HT-29 (cell line): ENCODE measurements at regions not wholly inside any gene's neighbourhood (a gene's known extent, or its start where the extent isn't known, plus 50 kb on each side); places are given as distances from the start of the nearest gene placed in this dataset.
A peak's percentile ranks its signal among the peaks of the same experiment; 100 is the strongest.

Source experiments
- DNase-seq: peaks from one replicate; pipeline ENCODE4 v3.0.0-alpha.2; 2015; ENCODE audit warnings: low spot score

DNA sequence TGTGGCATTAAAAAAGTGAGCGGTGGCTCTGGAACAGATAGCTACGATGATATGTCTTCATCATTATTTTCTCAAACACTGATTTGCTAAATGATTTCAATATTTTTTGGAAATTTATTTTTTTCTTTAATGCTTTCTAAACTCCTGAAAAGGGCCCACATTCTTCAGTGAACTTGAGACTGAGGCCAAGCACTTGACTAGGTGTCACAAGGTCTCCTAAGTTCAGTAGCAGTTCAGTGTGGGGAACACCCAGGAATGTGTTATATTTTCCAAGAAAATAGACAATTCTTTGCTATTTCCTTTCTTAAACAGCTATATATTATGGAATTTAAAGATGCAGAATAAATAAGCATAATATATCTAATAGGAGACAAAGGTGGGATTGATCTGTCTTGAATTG is 850.9 kb downstream of the USP25 start:
- no peak for DNase-seq

DNA sequence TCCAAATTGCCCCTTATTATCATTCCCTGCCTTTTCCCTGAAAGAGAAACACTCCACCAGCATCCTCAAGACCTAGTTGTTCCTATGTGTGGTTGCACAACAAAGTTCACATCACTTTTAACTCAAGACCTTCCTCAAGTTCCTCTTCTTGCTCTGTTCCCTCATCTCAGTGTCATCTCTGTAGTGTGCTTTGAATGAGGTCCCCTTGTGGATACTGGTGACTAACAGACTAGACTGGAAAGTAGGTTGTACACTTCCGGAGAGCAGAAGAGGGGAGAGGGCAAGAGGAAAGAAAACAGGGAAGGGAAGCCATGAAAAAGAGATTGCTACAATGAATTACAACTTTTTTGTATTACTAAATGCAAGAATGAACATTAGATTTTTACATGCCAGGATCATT is 853.8 kb downstream of the USP25 start:
- DNase-seq: no peak

DNA sequence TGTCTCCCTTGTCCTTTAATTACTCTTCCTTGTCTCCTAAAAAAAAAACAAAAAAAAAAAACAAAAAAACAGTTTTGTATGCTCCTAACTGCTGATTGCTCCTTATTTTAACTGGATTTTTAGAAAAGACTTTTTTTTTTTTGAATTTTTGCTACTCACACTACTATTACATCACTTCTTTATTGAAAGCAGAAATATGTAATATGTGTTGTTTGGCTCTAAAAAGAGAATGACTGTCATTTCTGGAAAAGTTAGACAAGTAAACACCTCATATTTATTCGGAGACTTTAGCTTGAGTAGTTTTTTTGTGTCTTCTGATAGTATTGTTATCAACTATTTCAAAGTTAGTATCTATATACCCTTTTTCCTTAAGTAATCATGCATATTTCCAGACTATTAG is 855.0 kb downstream of the USP25 start:
- no peak for DNase-seq

DNA sequence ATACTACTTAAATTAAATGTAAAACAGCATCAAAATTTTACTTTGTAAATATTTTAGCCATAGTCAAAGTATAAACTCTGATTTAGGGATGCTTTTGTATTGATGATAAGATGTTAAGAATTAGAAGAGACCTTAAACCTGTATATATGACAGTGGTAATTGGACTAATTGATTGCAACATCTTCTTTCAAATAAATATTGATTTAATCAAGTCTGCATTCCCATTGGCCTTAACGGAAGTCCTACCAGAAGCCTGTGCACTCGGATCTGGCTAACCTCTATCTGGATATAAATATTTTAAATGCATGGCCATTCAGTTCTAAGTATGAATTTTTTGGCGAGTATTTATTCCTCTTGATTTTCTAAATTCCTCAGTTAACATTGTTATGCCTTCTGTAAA is 856.1 kb downstream of the USP25 start:
- DNase-seq: no peak

DNA sequence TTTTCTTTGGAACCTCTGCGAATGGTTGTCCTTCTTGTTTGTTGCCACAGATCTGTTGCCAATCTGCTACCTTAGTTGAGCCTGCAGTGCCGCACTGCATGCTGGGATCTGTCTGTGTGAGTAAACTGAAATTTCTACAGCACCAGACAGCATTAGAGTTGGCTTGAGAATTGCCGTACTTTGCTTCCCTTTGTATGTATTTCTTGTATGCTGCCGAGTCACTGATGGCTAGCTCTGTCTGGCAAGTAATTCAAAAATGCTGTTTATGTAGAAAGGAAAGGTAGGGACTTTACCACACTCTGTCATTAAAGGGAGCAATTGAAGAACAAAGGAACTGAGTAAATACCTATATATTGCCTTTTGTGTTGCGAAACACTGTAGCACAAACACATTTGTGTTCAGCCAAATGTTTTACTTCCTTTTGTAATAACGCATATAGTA is 857.4 kb downstream of the USP25 start:
- DNase-seq: peak; percentile 34

DNA sequence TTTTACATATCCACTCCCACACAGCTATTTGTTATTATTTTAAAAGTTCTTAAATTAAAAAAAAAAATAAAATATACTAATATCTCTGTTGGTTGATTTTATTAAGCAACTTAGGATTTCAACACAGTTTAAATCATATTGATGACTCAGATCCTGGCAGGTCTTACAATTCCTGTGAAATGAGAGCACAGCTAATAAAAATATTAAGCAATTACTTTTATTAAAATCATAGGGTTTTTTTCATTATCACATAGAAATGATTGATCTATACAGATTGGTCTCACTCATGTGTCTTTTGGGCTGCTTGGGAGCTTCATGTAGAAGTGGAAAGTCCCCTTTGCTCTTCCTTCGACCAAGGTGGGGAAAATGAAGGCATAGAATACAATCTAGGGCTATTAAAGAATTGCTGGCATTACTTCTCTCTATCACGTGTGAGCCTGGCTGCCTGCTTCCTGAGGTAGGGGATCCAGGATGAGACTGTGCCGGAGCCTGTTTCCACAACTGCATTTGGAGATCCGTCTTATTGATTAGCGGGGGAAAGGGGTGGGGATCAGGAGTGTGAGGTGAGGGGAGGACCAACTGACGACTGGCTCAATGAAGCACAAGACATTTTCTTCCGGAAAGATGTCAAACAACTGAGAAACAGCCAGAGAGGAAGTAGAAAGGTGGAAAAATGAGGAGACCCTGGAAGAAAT is 858.0 kb downstream of the USP25 start:
- DNase-seq: peak; percentile 6

DNA sequence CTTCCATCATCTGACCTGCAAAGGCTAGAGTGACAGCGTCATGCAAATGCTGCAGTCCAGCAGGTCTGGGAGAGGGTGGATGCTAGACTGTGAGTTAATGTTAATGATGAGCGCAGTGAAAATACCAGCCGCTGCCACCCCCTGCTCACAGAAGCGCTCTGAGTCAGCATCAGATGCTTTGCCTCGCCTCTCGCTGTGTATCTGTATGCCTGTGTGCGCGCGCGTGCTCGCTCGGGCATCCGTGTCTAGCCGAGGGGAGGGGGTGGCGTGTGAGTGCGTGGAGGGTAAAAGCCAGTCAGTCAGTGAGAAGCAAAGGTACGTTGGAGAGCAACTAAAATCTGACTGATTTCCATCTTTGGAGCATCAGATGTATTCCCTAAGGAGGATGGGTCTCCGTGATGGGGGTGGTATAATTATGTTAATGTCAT is 858.7 kb downstream of the USP25 start:
- peak; percentile 14 for DNase-seq

DNA sequence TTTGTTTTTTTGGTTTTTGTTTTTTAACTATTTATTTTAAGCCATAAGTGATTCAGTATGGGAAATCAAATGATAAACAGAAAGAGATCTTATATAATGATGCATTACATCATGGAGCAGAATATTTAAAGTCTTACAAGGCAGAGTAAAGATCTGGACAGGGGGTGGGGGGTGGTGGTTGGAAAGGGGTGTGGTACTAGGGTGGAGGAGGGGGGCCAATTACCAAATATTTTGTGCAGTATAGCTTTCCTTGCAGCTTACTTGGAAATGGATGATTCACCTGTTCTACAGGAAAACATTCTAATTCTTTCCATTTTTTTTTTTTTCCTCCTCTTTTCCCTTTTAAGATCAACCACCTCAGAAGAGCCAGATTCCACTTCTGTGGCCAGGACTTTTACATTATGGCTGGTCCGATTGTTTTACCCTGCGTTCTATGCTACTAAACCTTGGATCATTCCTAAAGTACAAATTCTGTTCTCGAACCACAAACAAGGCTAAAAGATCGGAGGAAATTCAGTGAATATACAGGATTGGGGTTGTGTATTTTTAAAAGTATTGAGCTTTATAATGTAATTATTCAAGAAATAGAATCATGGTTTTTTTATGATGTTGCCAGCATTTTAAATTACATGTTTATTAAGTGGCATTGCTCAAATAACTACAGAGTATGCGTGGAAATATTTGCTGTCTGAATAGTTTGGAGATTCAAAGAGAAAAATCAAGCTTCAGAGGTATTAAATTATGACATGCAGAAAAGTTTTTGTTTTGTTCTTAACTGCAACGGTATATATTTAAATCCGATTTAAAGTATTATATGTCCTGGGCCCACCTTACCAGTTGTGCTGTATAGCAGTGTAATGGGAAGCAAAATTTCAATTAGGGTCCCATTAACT is 859.5 kb downstream of the USP25 start:
- no peak for DNase-seq

DNA sequence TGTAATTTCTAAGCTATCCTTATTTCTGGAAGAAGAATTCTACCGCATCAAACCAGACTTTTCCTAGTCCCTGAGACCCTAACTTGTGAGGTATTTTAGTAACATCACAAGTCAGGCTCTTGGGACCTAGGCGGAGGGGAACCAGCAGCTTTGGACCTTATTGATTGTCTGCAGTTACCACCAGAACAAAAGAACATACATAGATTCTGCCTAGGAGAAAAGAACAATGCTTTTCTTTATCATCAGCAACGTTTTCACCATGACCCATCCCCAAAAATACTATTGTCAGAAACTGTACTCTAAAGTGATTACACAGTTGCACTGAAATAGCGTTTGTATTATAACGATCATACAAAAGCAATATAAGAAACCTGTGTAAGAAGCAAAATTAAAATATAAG is 860.4 kb downstream of the USP25 start:
- DNase-seq: no peak

DNA sequence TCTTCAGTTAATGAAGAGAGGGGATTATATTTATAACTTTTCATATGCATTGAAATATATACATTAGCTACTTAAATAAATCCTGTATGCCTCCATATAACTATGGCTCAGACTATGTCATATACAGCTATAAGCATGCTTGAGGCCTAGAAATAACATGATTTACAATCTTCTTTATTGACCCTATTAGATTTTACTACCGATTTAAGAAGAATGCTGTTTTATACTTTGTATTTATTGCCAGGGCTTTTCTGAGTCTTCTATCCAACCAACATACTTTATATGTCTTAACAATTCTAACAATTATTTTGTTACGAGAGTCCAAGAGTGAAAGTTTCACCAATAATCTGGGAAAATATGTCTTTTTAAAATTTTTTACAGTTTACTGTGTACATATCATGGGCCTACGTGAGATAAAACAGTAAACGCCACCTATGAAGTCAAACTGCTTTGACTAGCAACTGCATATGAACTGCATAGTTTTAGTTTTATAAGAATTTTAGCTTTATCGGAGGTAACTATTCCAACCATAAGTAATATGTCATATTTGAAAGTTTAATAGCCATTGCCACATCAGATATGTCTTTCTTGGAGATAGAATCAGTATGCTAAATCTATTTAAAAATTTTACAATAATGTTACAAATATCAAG is 861.0 kb downstream of the USP25 start:
- no peak for DNase-seq

DNA sequence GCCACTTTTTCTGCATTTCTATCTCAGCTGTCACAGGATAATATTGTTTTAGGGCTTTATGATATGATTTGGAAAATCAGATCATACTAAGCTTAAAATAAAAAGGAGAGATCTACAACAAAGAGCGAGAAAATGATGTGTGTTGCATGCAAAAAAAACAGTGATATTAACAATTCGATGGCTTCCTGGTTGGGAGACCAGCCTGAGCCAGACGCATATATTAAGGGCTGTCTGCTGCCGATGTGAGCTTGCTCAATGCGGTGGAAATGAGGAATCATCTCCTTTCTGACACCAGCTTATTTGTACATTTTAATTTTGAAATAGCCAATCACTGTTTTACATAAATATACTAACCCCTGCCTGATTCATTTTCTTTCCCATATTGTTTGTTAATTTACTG is 862.6 kb downstream of the USP25 start:
- DNase-seq: no peak

DNA sequence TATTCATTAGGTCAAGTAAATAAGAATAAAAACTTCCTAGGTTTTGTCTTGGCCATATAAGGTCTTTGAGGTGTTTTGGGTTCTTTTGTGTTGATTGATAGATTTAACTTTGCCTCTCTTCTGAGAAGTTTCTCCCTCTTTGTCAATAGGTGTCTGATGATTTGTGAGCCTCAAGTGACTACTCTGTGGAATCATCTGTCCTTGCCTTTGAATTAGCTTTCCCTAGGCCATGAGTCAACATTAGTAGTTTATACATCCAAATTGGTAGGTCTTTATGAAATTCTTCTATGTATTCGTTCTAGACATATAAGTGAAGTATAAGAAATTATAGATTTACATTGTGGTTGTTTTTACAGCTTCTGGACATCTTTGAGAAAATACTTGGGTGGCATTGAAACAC is 864.4 kb downstream of the USP25 start:
- no peak for DNase-seq

DNA sequence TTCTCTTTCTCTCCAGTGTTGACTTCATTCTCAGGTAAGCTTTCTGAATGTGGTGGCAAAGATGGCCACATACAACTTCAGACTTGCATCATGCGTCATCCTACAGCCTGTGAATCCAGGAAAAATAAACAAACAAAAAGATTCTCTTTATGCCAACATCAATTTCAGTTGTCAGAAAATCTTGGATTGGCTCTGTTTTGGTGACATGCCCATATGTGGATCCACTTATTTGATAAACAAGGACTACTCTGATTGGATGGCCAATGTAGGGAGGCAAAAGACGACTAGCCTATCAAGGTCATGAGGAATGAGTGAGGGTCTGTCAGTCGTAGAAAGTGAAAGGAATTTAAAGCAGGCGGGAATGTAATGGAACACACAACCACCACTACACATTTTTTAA is 866.6 kb downstream of the USP25 start:
- DNase-seq: no peak

DNA sequence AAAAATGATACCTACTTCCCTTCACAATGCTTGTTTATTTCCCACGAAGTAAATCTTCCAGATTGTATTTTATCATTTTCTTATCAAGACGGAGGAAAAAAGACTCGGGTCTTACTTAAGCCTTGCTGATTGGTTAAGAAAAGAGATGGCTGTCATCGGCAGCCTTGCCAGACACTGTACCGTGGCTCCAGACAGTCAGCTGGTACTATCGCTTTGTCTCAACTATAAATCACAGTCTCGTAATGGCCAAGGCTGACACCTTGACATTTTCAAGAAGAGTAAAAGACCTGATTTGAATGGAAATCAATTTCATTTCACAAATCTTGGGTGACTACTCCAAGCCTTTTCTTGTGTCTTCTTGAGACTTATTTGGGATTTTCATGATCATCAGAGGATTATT is 868.0 kb downstream of the USP25 start:
- no peak for DNase-seq

DNA sequence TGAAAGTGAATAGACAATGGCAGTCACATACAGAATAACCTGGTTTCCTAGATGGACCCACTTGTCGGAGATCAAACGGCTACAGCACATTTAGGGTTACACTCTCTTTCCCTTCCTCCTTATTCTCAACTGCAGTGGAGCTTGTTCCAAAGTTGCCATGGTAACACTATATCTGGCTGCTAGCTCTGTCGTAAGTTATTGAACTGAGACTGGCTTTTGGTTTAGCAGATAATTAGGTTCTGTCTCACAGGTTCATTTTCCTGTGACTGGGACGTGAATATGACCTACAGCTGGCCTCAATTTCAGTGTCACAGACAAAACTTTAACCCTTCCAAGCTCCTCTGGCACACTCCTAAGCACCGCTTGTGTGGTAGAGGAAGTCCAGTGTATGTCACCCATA is 875.8 kb downstream of the USP25 start:
- DNase-seq: no peak

DNA sequence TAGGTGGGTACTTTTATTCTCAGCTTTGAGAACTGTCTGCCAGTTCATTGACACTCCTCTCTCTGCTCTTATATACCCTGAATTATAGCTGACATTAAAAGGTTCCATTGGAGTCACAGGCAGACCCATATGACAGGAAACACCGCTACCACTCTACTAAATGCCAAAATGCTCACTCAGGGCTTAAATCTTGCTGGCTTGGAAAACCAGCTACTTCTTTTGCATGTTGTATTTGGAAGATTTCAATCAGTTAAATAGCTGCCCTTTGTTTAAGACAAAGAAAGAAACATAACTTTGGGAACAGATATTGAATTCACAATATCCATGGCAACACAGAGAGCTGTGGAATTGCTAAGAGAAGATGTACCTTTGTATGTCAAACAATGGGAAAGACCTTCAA is 876.5 kb downstream of the USP25 start:
- DNase-seq: no peak

DNA sequence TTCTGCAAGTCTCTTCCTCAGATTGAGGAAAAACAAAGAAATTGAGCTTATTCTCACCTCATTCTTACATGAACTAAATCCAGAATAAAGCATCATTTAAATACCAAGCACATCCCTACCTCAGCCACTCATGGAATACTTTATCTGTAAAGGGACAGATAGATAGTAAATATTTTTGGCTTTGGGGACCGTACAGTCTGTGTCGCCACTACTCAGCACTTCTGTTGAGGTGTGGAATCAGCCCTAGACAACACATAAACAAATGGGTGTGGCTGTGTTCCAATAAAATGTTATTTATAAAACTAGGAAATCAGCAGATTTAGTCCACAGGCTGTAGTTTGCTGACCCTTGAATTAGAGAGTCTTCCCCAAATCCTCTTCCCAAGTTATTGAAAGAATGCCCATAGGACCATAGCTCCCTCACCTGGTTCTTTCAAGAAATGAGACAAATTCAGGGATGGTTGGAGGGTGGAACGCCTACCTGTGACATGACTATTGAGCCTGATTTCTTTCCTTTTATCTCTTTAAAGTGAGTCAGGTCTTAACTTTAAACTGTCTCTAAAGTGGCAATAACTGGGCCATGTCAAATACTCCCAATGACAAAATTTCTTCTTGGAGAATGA is 878.5 kb downstream of the USP25 start:
- DNase-seq: peak; percentile 15

DNA sequence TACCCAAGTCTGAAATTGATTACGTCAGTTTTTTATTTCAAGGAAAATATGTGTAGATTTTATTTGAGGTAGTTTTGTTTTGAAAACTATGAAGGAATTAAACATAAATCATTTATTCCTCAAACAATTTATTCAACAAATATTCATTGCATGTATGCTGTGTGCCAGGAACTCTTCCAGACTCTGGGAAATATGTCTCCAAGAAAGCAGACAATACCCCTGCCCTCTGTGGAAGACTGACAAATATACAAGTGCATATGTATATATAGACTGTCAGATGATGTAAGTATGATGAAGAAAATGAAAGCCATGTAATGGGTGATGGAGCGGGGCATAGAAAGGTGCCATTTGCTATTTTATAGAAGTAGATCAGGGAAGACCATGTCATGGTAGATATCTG is 889.5 kb downstream of the USP25 start:
- no peak for DNase-seq

DNA sequence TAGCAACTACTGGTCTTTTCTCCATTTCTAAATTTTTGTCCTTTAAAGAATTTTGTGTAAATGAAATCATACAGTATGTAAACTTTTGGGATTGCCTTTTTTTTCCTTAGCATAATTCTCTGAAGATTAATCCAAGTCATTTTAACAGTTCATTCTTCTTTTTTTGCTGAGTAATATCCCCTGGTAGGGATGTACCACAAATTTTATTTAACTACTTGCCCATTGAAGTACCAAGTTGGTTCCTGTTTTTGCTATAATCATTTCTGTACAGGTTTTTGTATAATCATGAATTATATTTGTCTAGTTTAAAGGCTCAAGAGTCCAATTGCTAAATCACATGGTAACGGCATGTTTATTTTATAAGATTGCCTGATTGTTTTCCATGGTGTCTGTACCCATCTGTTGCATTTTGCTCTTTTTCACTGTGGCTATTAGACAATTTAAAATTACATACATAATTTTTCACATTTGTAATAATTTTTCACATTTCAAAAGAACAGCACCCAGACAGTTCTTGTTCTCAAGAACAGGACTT is 891.1 kb downstream of the USP25 start:
- DNase-seq: no peak

DNA sequence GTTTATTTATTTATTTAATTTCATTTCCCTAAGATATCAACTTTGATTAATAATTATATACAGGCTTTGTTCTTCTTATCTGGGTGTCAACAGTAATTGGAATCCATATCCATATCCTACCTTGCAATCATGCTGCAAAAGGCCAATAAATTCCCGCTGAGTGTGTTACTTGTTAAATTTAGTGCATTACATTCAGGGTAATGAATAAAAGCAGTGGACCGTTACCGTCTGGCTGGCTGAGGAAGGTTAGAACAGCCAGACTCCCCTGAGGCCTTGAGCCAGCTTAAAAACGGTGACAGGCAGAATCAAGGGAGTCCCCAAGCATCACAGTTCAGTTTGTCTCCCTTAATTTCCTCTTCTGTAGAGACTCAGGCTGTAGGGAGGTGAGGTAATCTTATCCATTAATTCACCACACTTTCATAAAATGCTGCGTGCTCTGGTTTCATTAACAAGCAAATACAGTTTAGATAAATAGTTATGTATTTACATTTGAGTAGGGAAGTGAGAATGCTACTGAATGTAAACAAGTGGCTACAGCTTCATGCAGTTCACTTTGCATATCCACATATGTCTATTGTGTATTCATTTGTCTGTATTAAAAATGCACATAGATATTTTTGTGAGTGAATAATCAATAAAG is 888.2 kb upstream of the CXADR start:
- DNase-seq: no peak

DNA sequence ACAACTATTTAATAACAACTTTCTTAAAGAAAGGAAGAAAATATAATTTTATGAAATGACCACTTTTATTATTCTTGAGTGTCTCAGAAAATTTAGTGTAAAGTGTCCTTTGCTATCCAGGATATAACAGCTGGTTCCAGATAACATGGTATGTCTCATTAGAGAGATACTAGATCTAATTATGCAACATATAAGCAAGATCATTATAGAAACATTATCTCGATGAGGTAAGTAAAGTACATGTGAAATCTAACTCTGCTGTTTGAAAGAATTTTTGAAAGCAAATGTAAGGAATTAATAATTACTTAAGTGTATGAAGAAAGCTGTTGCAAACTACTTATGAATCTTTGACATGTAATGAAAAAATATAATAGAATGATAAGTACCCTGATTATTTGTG is 887.4 kb upstream of the CXADR start:
- DNase-seq: no peak
